ENCODE measurements at regions not wholly inside any gene's neighbourhood (a gene's known extent, or its start where the extent isn't known, plus 50 kb on each side); places are given as distances from the start of the nearest gene placed in this dataset.

DNA sequence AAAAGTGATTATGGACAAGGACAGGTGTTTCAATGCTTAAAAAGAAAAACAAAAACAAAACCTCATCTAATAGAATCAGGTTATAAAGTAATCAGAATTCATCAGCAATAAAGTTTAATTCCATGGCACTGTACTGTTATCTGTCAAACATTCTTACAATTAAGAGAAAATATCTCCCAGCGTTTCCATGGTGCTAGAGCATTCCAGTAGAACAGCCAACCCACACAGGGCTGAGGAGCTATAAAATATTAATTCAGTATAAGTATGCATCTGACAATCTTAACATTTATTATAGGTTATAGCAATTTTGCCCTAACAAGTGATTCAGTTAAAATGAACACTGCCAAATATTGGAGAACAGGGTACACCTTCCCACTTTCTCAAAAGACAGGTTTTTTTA is 128.7 kb upstream of the DEPDC1 start:
- TF ChIP-seq, protein P1, sequence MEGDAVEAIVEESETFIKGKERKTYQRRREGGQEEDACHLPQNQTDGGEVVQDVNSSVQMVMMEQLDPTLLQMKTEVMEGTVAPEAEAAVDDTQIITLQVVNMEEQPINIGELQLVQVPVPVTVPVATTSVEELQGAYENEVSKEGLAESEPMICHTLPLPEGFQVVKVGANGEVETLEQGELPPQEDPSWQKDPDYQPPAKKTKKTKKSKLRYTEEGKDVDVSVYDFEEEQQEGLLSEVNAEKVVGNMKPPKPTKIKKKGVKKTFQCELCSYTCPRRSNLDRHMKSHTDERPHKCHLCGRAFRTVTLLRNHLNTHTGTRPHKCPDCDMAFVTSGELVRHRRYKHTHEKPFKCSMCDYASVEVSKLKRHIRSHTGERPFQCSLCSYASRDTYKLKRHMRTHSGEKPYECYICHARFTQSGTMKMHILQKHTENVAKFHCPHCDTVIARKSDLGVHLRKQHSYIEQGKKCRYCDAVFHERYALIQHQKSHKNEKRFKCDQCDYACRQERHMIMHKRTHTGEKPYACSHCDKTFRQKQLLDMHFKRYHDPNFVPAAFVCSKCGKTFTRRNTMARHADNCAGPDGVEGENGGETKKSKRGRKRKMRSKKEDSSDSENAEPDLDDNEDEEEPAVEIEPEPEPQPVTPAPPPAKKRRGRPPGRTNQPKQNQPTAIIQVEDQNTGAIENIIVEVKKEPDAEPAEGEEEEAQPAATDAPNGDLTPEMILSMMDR (IDR thresholded peaks at IDR 0.05), result no peak
- TF ChIP-seq POLR2A (IDR thresholded peaks at IDR 0.05), result no peak
- TF ChIP-seq POLR2AphosphoS5 (IDR thresholded peaks at IDR 0.05), result no peak

Data from breast epithelium (tissue), 3 donors.